ENCODE measurements at regions not wholly inside any gene's neighbourhood (a gene's known extent, or its start where the extent isn't known, plus 50 kb on each side); places are given as distances from the start of the nearest gene placed in this dataset.

DNA sequence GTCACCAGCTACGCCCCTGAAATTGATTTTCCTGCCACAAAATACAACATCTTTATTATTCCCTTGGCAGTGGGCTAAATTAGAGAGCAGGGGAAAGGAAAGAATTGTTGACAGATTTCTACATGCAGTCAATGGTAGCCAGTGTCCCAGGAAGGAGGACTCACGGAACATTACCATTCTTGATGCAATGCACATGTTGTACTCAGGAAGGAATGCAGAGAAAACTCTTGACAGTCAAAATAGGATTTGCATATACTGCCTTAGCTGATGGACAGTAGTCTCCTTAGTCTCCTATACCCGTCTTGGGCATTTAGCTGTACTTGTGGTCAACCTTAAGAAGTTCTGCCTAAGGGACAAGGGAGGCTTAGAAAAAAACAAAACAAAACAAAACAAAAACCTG is 158.0 kb upstream of the GYPA start:
- DNase-seq (ENCODE audit: extremely low read depth in 1 of 4, low spot score in 3 of 4) = no peak
- intact Hi-C loops (cut with micrococcal nuclease) (no loop called here), in situ Hi-C loops (cut with MboI) (no loop called here)
- no peak for FAIRE-seq
- no peaks in the 10 kb centered on the region for H4K20me1 ChIP-seq (replicated peaks; ENCODE audit: control insufficient read depth, insufficient read depth, low read length)
- H3K9me3 ChIP-seq (replicated peaks; ENCODE audit: control insufficient read depth, insufficient read depth, low read depth, low read length) = no peaks in the 10 kb centered on the region
- H3K4me3 ChIP-seq = no peak overlapping the region
- no TSS peak for BruUV-seq (replicated peaks)
- H3K79me2 ChIP-seq (ENCODE audit: control insufficient read depth, insufficient read depth, low read length) = no peaks in the 10 kb centered on the region
- H3K27me3 ChIP-seq (ENCODE audit: control insufficient read depth in 2 of 2, insufficient read depth in 2 of 2, low read length in 2 of 2) = no peaks in the 10 kb centered on the region
- WGBS (ENCODE audit: insufficient coverage, low coverage, missing lambda C conversion rate) = 0% methylated on average over 3 of the region's 3 CpGs
- no peaks in the 10 kb centered on the region for H3K9me1 ChIP-seq (ENCODE audit: control insufficient read depth, insufficient read depth, low read length)
- CTCF ChIA-PET (ENCODE audit: low intra/inter-chr PET ratio) = no interaction called here
- TF ChIP-seq SRSF7 (optimal IDR thresholded peaks at IDR 0.05; ENCODE audit: low read depth, low read length) (no peak), ARID1B (IDR thresholded peaks at IDR 0.05) (no peak)
- ATAC-seq = no peak
- H2AFZ ChIP-seq (ENCODE audit: low read depth, low read length) = no peak overlapping the region
- no peak overlapping the region for H3K4me2 ChIP-seq (ENCODE audit: insufficient read depth, low read length)
- H3K27ac ChIP-seq (ENCODE audit: extremely low read depth, low read depth, low read length) = no peak overlapping the region
- H3K4me1 ChIP-seq (replicated peaks in 1 of 2; ENCODE audit: control insufficient read depth in 2 of 2, insufficient read depth in 2 of 2, low read length in 2 of 2) = no peaks in the 10 kb centered on the region
- no peaks in the 10 kb centered on the region for H3K36me3 ChIP-seq (ENCODE audit: control insufficient read depth, insufficient read depth, low read length)
- no peak overlapping the region for H3K9ac ChIP-seq (ENCODE audit: insufficient read depth in 1 of 2, low read depth in 2 of 2, low read length in 2 of 2)
- POLR2A ChIA-PET = no interaction called here

DNA sequence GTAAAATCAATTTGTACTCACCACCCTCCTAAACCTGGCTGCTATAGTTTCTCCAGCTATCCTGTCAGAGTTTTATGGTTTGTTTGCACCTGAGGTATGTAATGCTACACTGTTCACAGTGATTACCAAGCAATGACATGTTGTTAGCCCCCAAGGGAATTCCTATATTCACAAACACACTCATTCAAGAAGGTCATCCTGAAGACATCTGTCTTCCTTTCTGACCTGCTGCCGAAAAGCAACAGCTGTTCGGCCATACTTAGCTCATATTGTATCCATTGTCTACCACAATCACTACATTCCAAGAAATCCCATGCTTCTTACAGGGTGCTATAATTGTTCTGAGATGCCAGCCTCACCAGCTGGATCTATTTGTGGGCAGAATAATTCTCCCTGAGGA is 160.1 kb upstream of the GYPA start:
- no peaks in the 10 kb centered on the region for H3K9me3 ChIP-seq (replicated peaks; ENCODE audit: control insufficient read depth, insufficient read depth, low read depth, low read length)
- DNase-seq (ENCODE audit: extremely low read depth in 1 of 4, low spot score in 3 of 4) (no peak), ATAC-seq (no peak), FAIRE-seq (no peak)
- no TSS peak for BruUV-seq (replicated peaks)
- no peaks in the 10 kb centered on the region for H3K9me1 ChIP-seq (ENCODE audit: control insufficient read depth, insufficient read depth, low read length)
- in situ Hi-C loops (cut with MboI) (no loop called here), intact Hi-C loops (cut with micrococcal nuclease) (no loop called here)
- POLR2A ChIA-PET = interaction anchor here (0.7 kb wide), 1 partner anchor 642 kb away, joined by 3 read pairs; no protein-coding TSS in a partner anchor
- H3K9ac ChIP-seq (ENCODE audit: insufficient read depth in 1 of 2, low read depth in 2 of 2, low read length in 2 of 2) = no peak overlapping the region
- WGBS (ENCODE audit: insufficient coverage, low coverage, missing lambda C conversion rate) = 3% methylated on average over 2 of the region's 2 CpGs
- H3K36me3 ChIP-seq (ENCODE audit: control insufficient read depth, insufficient read depth, low read length) = no peaks in the 10 kb centered on the region
- no peaks in the 10 kb centered on the region for H4K20me1 ChIP-seq (replicated peaks; ENCODE audit: control insufficient read depth, insufficient read depth, low read length)
- CTCF ChIA-PET (ENCODE audit: low intra/inter-chr PET ratio) = no interaction called here
- H3K27ac ChIP-seq (ENCODE audit: extremely low read depth, low read depth, low read length) = no peak overlapping the region
- no peak overlapping the region for H3K4me2 ChIP-seq (ENCODE audit: insufficient read depth, low read length)
- no peak overlapping the region for H3K4me3 ChIP-seq
- no peaks in the 10 kb centered on the region for H3K4me1 ChIP-seq (replicated peaks in 1 of 2; ENCODE audit: control insufficient read depth in 2 of 2, insufficient read depth in 2 of 2, low read length in 2 of 2)
- H3K79me2 ChIP-seq (ENCODE audit: control insufficient read depth, insufficient read depth, low read length) = no peaks in the 10 kb centered on the region
- H3K27me3 ChIP-seq (ENCODE audit: control insufficient read depth in 2 of 2, insufficient read depth in 2 of 2, low read length in 2 of 2) = no peaks in the 10 kb centered on the region
- no peak overlapping the region for H2AFZ ChIP-seq (ENCODE audit: low read depth, low read length)
- TF ChIP-seq ZNF766 (CRISPR knock-in tag; conservative IDR thresholded peaks at IDR 0.05) (no peak), CCAR2 (IDR thresholded peaks at IDR 0.05; ENCODE audit: low read depth, low read length) (no peak), DDX20 (tag; IDR thresholded peaks at IDR 0.05; ENCODE audit: low read depth) (no peak), ZNF778 (CRISPR knock-in tag; IDR thresholded peaks at IDR 0.05) (no peak), XRCC4 (IDR thresholded peaks at IDR 0.05; ENCODE audit: extremely low read depth, insufficient read depth, insufficient read length) (no peak), NCOA1 (IDR thresholded peaks at IDR 0.05; ENCODE audit: low read depth) (no peak), HMG20B (CRISPR knock-in tag; IDR thresholded peaks at IDR 0.05) (no peak)
- TF ChIP-seq, protein P1, sequence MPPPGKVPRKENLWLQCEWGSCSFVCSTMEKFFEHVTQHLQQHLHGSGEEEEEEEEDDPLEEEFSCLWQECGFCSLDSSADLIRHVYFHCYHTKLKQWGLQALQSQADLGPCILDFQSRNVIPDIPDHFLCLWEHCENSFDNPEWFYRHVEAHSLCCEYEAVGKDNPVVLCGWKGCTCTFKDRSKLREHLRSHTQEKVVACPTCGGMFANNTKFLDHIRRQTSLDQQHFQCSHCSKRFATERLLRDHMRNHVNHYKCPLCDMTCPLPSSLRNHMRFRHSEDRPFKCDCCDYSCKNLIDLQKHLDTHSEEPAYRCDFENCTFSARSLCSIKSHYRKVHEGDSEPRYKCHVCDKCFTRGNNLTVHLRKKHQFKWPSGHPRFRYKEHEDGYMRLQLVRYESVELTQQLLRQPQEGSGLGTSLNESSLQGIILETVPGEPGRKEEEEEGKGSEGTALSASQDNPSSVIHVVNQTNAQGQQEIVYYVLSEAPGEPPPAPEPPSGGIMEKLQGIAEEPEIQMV (tag; conservative IDR thresholded peaks at IDR 0.05; ENCODE audit: low read depth) = no peak
- TF ChIP-seq, protein P2, sequence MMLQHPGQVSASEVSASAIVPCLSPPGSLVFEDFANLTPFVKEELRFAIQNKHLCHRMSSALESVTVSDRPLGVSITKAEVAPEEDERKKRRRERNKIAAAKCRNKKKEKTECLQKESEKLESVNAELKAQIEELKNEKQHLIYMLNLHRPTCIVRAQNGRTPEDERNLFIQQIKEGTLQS (IDR thresholded peaks at IDR 0.05) = no peak
- TF ChIP-seq, protein P2 (CRISPR knock-in tag; conservative IDR thresholded peaks at IDR 0.05) = no peak
- TF ChIP-seq, protein P3, sequence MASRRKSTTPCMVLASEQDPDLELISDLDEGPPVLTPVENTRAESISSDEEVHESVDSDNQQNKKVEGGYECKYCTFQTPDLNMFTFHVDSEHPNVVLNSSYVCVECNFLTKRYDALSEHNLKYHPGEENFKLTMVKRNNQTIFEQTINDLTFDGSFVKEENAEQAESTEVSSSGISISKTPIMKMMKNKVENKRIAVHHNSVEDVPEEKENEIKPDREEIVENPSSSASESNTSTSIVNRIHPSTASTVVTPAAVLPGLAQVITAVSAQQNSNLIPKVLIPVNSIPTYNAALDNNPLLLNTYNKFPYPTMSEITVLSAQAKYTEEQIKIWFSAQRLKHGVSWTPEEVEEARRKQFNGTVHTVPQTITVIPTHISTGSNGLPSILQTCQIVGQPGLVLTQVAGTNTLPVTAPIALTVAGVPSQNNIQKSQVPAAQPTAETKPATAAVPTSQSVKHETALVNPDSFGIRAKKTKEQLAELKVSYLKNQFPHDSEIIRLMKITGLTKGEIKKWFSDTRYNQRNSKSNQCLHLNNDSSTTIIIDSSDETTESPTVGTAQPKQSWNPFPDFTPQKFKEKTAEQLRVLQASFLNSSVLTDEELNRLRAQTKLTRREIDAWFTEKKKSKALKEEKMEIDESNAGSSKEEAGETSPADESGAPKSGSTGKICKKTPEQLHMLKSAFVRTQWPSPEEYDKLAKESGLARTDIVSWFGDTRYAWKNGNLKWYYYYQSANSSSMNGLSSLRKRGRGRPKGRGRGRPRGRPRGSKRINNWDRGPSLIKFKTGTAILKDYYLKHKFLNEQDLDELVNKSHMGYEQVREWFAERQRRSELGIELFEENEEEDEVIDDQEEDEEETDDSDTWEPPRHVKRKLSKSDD (conservative IDR thresholded peaks at IDR 0.05; ENCODE audit: low read length) = no peak
